GM18951 (cell line): ENCODE measurements at regions not wholly inside any gene's neighbourhood (a gene's known extent, or its start where the extent isn't known, plus 50 kb on each side); places are given as distances from the start of the nearest gene placed in this dataset.

Experiments used
- POLR2A ChIP-seq: IDR thresholded peaks from 4 replicates; pipeline ENCODE4 v1.6.1; 2011; ENCODE audit warnings: mild to moderate bottlenecking; ENCODE audit not compliant: insufficient read length, insufficient read depth; ENCODE audit errors: extremely low read depth
- in situ Hi-C: fragments of 300-500 bp; cut with MboI; formaldehyde crosslinking; loops from one replicate; pipeline ENCODE4 v1.12.0; 2022; ENCODE audit warnings: low sequenced_read_pairs, mixed read lengths, inconsistent platforms; ENCODE audit not compliant: unreplicated experiment

DNA sequence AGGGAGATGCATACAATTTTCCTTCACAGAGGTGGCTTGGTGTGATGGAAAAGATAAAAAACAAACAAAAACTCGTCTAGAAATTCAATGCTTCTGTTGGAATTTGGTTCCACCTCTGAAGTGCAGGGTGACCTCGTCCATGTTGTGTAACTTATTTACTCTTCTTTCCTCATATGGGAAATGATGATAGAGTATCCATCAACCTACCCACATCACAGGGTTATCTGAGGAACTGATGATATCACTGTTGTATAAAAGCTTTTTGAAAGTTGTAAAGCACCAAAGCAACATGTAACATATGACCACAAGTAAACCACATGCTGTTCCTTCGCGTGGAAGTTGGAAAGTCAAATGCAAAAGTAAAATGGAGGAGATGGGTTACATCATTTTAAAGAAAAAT lies 212.0 kb upstream of the SGK1 start:
- in situ Hi-C loops, result no loop called here
- no peak for TF ChIP-seq POLR2A

DNA sequence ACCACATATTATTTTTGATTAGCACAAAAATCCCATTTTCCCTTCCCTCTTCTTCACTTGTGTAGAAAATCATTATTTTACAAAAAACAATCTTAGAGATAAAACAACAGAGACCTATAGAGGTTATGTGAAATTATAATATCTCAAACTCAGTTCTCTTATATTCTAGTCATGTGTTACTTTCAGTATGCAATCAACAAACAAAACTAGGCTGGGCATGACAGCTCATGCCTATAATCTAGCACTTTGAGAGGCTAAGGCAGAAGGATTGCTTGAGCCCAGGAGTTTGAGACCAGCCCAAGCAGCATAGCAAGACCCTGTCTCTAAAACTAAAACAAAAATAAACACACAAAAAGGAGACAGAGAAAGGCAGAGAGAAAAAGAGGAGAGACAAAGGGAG lies 211.4 kb upstream of the SGK1 start:
- TF ChIP-seq POLR2A, result no peak
- in situ Hi-C loops, result no loop called here

DNA sequence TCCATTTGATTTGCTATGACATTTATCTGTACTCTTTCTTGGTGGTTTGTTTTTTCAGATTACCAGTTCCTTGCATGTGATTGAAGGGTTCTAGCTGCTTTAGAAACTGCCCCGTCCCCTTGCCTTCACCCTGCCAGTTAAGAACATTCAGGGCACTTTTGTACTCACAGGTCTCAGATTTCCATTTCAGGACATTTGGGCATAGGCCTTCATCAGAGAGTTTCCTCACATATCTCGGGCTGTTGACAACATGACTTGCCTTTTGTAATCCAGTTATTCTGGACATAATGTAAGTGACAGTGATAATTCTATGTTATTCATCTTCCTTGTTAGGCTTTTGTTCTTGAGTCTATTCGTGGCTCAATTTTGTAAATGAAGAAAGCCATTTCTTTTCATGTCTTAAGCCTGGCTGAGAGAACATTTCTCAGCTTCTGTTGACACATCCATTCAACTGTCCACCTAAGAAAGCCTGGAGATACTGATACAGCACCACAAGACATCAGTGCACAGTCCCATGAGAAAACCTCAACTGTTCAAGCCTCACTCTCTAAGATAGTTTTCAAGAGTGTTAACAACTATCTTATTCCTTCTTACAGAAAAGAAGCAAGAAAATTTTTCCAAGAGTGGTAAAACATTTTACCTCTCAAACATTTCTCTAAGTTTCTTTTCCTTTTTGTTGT lies 209.3 kb upstream of the SGK1 start:
- in situ Hi-C loops, result no loop called here
- TF ChIP-seq POLR2A, result no peak

DNA sequence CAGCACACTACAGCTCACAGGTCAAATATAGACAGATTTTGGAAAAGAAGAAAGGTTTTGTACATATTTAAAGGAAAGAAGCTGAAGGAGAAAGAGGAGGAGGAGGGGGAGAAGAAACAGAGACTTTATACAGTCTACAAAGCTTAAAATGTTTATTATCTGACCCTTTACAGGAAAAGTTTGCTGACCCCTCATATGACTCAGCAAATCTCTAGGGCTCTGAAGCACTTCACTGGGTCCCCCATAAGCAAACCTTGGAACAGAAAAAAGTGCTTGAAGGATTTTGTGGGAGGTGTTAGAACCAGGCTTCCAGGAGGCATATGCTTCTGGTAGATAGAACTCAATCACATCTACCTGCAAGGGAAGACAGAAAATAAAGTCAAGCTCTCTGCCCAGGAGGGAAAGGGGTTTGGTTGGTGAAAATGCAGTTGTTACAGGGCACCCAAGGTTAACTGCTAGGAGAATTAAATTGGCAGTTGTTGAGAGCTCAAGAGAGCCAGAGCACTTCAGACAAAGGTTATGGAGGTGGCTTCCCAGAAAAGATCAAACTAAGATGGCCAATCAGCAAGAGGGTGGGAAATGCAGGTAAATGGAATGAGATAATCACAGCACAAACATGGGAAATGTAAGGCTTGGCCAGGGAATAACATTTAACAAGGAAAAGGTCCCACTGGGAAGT lies 207.4 kb upstream of the SGK1 start:
- in situ Hi-C loops, result no loop called here
- TF ChIP-seq POLR2A, result no peak

DNA sequence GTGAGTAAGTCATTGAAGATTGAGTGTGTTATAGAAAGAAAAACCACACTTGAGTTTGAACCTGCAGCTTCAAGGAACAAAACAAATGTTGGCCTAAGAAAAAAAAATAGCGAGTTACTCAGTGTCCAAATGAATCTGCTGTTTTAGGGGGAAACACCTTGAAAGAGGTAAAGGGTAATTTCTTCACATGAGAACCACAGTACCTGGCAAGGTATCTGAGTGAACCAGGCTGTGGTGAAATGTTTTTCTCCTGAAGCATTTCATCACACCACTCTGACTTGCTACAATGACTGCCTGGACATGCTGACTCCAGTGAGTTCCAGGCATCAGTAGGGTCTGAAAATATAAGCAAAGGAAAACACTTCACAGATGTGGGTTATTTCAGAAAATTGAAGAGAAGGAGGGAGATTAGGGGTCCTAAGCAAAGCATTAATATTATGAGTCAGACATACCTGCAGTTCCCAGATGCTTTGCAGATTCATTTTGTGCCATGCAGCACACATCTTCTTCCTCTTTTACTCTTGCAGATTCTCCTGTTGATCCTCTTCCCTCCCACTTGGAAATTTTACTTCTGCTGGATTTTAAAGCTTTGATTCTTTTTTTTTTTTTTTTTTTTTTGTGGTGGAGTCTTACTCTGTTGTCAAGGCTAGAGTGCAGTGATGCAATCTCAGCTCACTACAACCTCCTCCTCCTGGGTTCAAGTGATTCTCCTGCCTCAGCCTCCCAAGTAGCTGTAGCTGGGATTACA lies 206.2 kb upstream of the SGK1 start:
- in situ Hi-C loops, result no loop called here
- TF ChIP-seq POLR2A, result no peak

DNA sequence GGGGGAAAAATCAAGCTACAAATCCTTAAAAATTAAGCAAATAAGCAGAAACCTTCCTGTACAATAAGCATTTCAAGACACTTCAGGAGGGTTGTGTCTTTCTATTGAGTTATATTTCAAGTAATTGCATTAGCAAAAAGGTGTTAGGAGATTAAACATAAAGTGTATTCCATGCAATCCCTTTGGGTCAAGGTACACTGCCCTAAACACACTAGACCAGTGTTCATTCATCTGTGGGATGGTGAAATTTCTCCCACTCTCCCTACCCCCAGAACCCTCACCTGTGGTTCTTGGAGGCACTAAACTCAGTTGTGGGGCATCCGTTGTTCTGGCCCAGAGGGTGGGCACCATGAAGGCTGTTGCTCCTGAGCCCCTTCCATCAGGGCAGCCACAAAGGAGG lies 205.1 kb upstream of the SGK1 start:
- no peak for TF ChIP-seq POLR2A
- in situ Hi-C loops, result no loop called here

DNA sequence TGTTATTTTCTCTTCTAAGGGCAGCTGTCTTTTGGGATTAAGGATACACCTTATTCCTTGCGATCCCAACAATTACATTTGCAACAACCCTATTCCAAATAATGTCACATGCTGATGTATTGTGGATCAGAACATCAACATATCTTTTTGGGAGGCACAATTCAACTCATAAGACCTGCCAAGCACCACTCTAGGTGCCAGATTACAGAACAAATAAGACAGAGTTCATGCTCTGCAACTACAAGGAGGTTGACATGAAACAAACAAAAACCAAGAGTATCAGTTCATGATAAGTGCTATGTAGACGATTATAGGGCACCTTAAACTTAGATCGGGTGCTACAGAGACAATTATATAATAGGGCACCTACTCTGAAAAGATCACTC lies 203.2 kb upstream of the SGK1 start:
- in situ Hi-C loops, result no loop called here
- TF ChIP-seq POLR2A, result no peak

DNA sequence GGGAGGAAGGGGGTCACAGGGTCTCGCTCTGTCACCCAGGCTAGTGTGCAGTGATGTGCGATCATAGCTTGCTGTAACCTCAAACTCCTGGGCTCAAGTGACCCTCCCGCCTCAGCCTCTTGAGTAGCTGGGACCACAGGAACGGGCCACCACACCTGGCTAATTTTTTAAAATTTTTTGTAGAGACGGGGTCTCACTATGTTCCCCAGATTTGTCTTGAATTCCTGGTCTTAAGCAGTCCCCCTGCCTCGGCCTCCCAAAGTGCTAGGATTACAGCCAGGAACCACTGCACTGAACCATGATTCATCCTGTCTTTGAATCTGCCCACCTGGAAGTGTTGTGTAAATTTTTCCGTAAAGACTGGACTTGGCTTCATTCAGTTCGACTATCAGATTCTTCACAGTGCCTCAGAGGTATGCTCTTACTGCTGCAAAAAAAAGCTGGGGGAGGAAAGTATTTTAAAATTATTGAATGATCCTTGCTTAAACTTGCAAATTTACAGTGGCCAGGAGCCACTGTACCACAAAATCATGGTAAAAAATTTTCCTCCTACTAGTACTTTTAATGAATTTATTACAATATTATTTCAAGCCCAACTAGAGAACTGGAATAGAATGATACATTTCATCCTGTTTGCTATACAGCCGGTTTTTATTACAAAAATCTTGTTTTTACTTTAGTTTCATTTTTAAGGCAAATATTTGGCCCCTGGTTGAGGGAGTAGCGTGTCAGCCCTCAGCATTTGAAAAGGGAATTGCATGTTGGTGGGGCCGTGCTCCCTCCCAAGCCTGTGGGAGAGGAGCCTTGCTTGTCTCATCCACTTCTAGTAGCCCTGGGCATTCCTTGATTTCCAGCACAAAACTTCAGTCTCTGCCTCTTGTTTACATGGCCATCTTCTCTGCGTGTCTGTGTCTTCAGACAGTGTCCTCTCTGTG lies 202.5 kb upstream of the SGK1 start:
- no peak for TF ChIP-seq POLR2A
- in situ Hi-C loops, result no loop called here

DNA sequence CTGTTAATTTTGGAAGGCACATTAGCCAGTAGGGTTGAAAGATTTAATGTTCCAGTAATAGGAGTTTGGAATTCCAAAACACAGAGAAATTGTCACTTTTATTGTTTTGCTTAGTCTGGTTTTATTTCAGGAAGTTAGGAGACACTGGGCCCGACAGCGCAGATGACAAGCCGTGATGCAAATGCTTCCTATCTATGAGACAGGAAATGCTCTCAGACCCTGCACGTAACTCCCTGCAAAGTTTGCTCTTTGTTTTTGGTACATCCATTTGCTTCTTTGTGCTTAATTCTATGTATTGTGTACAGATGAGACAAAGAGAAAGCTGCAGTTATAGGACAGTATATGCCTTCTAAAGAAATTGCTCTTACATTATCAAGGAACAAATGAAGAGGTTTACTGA lies 201.6 kb upstream of the SGK1 start:
- in situ Hi-C loops, result no loop called here
- TF ChIP-seq POLR2A, result no peak

DNA sequence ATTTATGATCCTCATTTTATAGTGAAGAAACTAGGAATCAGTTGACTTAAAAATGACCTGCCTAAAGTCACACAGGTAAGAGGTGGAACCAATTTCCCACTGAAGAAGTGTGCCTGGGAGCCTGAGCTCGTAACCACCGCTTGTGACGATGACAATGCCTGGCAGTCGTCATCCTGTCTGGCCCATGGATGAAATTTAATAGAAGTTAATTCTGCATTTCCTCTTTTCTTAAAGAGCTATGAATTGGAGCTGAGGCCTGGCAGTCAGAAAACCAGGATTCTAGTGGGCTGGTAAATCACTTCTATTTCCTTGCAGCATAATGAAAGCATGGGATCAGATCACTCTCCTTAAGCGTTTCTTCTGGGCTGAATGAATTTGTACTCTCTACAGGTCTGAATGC lies 200.0 kb upstream of the SGK1 start:
- in situ Hi-C loops, result no loop called here
- no peak for TF ChIP-seq POLR2A

DNA sequence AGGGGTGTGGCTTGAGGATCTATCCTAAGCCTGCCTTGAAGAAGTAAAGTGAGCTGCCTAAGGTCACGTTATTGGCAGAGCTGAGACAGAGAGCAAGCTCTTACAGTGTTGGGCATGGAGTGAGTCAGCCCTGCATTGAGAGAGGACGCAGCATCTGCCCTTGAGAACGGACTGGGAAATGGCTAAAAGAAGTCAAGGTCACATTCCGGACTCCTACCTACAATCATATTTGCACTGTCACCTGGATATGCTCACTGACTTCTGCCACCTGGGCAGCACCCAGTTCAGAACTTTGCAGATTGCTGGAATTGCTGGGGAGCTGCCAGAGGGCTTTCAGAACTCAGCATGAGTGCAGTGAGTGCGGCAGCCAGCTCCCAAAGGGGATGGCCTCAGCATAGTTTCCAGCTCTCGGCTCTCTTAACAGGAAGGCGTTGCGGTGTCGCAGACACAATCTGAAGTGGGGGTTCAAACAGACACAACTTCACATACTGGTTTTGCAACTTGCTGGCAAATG lies 199.3 kb upstream of the SGK1 start:
- in situ Hi-C loops, result no loop called here
- no peak for TF ChIP-seq POLR2A

DNA sequence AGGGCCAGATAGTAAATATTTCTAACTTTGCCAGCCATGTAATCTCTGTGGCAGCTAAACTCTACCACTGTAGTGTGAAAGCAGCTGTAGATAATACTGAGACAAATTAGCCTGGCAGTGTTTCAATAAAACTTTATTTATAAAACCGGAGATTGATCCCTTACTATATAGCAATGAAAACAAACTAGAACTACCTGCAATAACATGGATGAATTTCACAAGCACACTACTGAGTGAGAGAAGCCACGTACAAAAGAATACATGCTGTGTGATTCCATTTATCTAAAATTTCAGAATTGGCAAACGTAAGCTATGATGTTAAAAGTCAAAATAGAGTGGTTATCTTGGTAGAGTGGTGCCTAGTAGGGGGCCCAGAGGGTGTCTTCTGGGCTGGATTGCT lies 198.7 kb upstream of the SGK1 start:
- in situ Hi-C loops, result no loop called here
- no peak for TF ChIP-seq POLR2A

DNA sequence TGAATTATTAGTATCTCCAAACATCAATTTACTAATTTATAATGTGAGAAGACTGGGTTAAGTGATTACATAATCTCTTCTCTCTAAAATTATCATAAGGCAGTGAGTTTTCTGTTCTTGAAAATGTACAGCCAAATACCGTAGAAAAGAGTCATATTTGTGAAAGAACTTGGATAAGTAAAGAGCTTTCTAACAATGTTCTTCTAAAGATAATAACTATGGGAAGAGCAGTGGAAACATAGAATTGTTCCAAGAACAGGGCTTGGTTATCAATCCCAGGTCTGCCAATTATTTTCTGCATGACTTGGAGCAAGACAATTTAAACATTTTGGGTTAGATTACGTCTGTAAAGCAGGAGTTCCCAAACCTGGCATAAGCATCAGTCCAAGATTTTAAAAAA lies 198.1 kb upstream of the SGK1 start:
- no peak for TF ChIP-seq POLR2A
- in situ Hi-C loops, result no loop called here

DNA sequence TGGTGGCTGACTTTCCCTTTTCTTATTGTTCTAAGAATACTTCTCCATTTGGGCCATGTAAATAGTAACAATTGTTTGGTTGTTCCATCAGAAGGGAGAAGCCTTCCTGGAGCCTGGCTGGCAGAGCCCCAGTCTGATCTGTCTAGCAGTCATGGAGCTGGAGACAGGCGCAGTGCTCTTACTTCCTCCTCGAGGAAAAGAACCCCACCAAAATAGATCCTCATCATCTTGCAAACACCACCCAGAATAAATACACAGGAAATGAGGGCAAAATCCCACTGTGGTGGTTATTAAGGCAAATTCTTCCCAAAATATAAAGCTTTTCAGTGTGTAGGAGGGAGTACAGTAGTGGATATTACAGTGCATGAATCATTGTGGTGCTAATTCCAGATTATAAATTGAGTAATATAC lies 195.1 kb upstream of the SGK1 start:
- TF ChIP-seq POLR2A, result no peak
- in situ Hi-C loops, result no loop called here
